Suprapubic skin (tissue), 4 donors: ENCODE measurements at regions not wholly inside any gene's neighbourhood (a gene's known extent, or its start where the extent isn't known, plus 50 kb on each side); places are given as distances from the start of the nearest gene placed in this dataset.

Experiments used
- CTCF ChIP-seq, 2 donors: fragments of 200-600 bp in 1 of 2; fragments of 450-650 bp in 1 of 2; sonication (generic) in 1 of 2; IDR thresholded peaks; one replicate each; pipeline ENCODE4 v1.5.1; 2016 to 2019; ENCODE audit warnings: antibody characterized with exemption in 2 of 2, mild to moderate bottlenecking in 1 of 2, moderate library complexity in 1 of 2
- EP300 ChIP-seq: sonication (generic); formaldehyde crosslinking; IDR thresholded peaks from one replicate; pipeline ENCODE4 v1.6.1; 2017; ENCODE audit warnings: antibody characterized with exemption
- POLR2A ChIP-seq, 2 donors: fragments of 450-650 bp; IDR thresholded peaks; one replicate each; pipeline ENCODE4 v1.6.1; 2017; ENCODE audit warnings: antibody characterized with exemption in 2 of 2, mild to moderate bottlenecking in 2 of 2, moderate library complexity in 2 of 2
- POLR2AphosphoS5 ChIP-seq, 3 donors: sonication (generic); formaldehyde crosslinking; IDR thresholded peaks; one replicate each; pipeline ENCODE4 v1.6.1; 2017; ENCODE audit warnings: antibody characterized with exemption in 3 of 3

GRCh38 chr13:80029170-80029569, 311.8 kb downstream of the SPRY2 start:
- TF ChIP-seq POLR2AphosphoS5 (IDR thresholded peaks at IDR 0.05) (no peak), POLR2A (IDR thresholded peaks at IDR 0.05) (no peak), CTCF (IDR thresholded peaks at IDR 0.05) (no peak), EP300 (no peak)
